ENCODE measurements at regions not wholly inside any gene's neighbourhood (a gene's known extent, or its start where the extent isn't known, plus 50 kb on each side); places are given as distances from the start of the nearest gene placed in this dataset.

DNA sequence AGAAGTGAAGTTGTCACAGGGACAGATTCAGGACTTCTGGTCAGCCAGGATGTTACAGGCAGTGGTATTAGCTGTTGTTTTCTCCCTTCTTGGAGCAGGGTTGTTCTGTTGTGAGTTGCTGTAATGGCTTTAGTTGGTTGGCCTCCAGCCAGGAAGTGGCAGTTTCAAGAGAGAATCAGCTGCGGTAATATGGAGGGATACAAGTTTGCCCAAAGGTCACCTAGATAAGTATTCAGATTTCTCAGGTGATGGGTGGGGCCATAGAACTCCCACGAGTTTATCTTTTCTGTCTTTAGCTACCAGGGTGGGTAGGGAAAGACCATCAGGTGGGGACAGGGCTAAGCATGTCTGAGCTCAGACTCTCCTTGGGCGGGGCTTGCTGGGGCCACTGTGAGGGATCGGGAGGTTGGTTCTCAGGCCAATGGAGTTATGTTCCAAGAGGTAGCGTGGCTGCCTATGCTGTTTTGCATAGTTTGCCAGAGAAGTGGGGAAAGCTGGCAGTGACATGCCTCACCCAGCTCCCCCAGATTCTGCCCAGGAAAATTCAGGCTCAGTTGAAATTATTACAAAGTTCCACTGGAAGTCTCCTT lies 640.4 kb upstream of the CHAC2 start:
- 35% methylated on average over 4 of the region's 5 CpGs for WGBS (ENCODE audit: insufficient coverage, insufficient replicate concordance, low lambda C conversion rate, missing lambda C conversion rate)
- H3K27ac ChIP-seq (ENCODE audit: control insufficient read depth, insufficient read depth): no peak overlapping the region
- H3K9ac ChIP-seq (ENCODE audit: control insufficient read depth, insufficient read depth, low read length): no peak overlapping the region
- BruUV-seq (replicated peaks): no TSS peak
- ChIA-PET POLR2A (no interaction called here), SMC1A (ENCODE audit: uncharacterized antibody, unreplicated experiment) (interaction anchor here (1.5 kb wide), 1 partner anchor 9 kb away, joined by 3 read pairs; no protein-coding TSS in a partner anchor), RAD21 (ENCODE audit: unreplicated experiment) (no interaction called here), CTCF (no interaction called here)
- DNase-seq (ENCODE audit: low read depth, low spot score) (no peak), ATAC-seq (no peak), FAIRE-seq (no peak)
- no peak overlapping the region for H3K4me2 ChIP-seq (ENCODE audit: control insufficient read depth, insufficient read depth)
- no peak overlapping the region for H3K4me3 ChIP-seq
- H3K36me3 ChIP-seq (ENCODE audit: control insufficient read depth in 2 of 2, insufficient read depth in 2 of 2, low read length in 1 of 2): no peaks in the 10 kb centered on the region
- in situ Hi-C loops (cut with MboI) (no loop called here), intact Hi-C loops (cut with micrococcal nuclease; ENCODE audit: unreplicated experiment) (no loop called here)
- H4K20me1 ChIP-seq (ENCODE audit: control insufficient read depth, insufficient read depth): no peaks in the 10 kb centered on the region
- H3K27me3 ChIP-seq (replicated peaks in 1 of 2; ENCODE audit: control insufficient read depth in 2 of 2, insufficient read depth in 2 of 2, low read length in 1 of 2): no peaks in the 10 kb centered on the region
- H3K79me2 ChIP-seq (ENCODE audit: control insufficient read depth, insufficient read depth, low read length): no peaks in the 10 kb centered on the region
- no peak overlapping the region for H2AFZ ChIP-seq (ENCODE audit: control insufficient read depth, low read depth, low read length)
- TF ChIP-seq, protein P1, sequence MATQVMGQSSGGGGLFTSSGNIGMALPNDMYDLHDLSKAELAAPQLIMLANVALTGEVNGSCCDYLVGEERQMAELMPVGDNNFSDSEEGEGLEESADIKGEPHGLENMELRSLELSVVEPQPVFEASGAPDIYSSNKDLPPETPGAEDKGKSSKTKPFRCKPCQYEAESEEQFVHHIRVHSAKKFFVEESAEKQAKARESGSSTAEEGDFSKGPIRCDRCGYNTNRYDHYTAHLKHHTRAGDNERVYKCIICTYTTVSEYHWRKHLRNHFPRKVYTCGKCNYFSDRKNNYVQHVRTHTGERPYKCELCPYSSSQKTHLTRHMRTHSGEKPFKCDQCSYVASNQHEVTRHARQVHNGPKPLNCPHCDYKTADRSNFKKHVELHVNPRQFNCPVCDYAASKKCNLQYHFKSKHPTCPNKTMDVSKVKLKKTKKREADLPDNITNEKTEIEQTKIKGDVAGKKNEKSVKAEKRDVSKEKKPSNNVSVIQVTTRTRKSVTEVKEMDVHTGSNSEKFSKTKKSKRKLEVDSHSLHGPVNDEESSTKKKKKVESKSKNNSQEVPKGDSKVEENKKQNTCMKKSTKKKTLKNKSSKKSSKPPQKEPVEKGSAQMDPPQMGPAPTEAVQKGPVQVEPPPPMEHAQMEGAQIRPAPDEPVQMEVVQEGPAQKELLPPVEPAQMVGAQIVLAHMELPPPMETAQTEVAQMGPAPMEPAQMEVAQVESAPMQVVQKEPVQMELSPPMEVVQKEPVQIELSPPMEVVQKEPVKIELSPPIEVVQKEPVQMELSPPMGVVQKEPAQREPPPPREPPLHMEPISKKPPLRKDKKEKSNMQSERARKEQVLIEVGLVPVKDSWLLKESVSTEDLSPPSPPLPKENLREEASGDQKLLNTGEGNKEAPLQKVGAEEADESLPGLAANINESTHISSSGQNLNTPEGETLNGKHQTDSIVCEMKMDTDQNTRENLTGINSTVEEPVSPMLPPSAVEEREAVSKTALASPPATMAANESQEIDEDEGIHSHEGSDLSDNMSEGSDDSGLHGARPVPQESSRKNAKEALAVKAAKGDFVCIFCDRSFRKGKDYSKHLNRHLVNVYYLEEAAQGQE (IDR thresholded peaks at IDR 0.05; ENCODE audit: low read depth, low read length): no peak
- TF ChIP-seq TARDBP (IDR thresholded peaks at IDR 0.05; ENCODE audit: borderline replicate concordance): no peak
- TF ChIP-seq, protein P2, sequence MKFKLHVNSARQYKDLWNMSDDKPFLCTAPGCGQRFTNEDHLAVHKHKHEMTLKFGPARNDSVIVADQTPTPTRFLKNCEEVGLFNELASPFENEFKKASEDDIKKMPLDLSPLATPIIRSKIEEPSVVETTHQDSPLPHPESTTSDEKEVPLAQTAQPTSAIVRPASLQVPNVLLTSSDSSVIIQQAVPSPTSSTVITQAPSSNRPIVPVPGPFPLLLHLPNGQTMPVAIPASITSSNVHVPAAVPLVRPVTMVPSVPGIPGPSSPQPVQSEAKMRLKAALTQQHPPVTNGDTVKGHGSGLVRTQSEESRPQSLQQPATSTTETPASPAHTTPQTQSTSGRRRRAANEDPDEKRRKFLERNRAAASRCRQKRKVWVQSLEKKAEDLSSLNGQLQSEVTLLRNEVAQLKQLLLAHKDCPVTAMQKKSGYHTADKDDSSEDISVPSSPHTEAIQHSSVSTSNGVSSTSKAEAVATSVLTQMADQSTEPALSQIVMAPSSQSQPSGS (IDR thresholded peaks at IDR 0.05; ENCODE audit: low read length): no peak
- TF ChIP-seq TAF1 (IDR thresholded peaks at IDR 0.05; ENCODE audit: borderline replicate concordance, low read depth, low read length): no peak
- no peak for TF ChIP-seq IRF4 (IDR thresholded peaks at IDR 0.05; ENCODE audit: low read depth, low read length)
- TF ChIP-seq, protein P3, sequence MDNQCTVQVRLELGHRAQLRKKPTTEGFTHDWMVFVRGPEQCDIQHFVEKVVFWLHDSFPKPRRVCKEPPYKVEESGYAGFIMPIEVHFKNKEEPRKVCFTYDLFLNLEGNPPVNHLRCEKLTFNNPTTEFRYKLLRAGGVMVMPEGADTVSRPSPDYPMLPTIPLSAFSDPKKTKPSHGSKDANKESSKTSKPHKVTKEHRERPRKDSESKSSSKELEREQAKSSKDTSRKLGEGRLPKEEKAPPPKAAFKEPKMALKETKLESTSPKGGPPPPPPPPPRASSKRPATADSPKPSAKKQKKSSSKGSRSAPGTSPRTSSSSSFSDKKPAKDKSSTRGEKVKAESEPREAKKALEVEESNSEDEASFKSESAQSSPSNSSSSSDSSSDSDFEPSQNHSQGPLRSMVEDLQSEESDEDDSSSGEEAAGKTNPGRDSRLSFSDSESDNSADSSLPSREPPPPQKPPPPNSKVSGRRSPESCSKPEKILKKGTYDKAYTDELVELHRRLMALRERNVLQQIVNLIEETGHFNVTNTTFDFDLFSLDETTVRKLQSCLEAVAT (IDR thresholded peaks at IDR 0.05): no peak
- no peak for TF ChIP-seq ZZZ3 (IDR thresholded peaks at IDR 0.05; ENCODE audit: control insufficient read depth, insufficient read length, low read depth)
- TF ChIP-seq TCF3 (IDR thresholded peaks at IDR 0.05; ENCODE audit: borderline replicate concordance, insufficient read depth, low read depth, low read length): no peak
- H3K4me1 ChIP-seq (ENCODE audit: control insufficient read depth, insufficient read depth, low read length): no peaks in the 10 kb centered on the region
- H3K9me3 ChIP-seq (replicated peaks; ENCODE audit: control insufficient read depth, insufficient read depth, low read length): no peaks in the 10 kb centered on the region
